Neural progenitor cell (in vitro differentiated cells): ENCODE measurements at regions not wholly inside any gene's neighbourhood (a gene's known extent, or its start where the extent isn't known, plus 50 kb on each side); places are given as distances from the start of the nearest gene placed in this dataset.
A peak's percentile ranks its signal among the peaks of the same experiment; 100 is the strongest.

Experiments used
- DNase-seq: peaks from one replicate; pipeline ENCODE4 v3.0.0-alpha.2; 2016; ENCODE audit warnings: low spot score
- H2AFZ ChIP-seq: fragments of 200-600 bp; sonication (generic); replicated peaks from 2 replicates; pipeline ENCODE4 v1.6.1; 2016; ENCODE audit warnings: antibody characterized with exemption
- H3F3A ChIP-seq: fragments of 200-600 bp; sonication (generic); 2 replicates; pipeline ENCODE4 v1.6.1; 2016; ENCODE audit warnings: antibody characterized with exemption, low read depth
- H3K27ac ChIP-seq: fragments of 200-600 bp; sonication (generic); 2 replicates; pipeline ENCODE4 v1.5.1; 2016; ENCODE audit warnings: mild to moderate bottlenecking
- H3K27me3 ChIP-seq: fragments of 200-600 bp; sonication (generic); 2 replicates; pipeline ENCODE4 v1.6.1; 2016; ENCODE audit warnings: mild to moderate bottlenecking, moderate library complexity
- H3K36me3 ChIP-seq: fragments of 200-600 bp; sonication (generic); 2 replicates; pipeline ENCODE4 v1.5.1; 2016
- H3K4me1 ChIP-seq: fragments of 200-600 bp; sonication (generic); 2 replicates; pipeline ENCODE4 v1.6.1; 2016; ENCODE audit warnings: mixed run types
- H3K4me2 ChIP-seq: fragments of 200-600 bp; sonication (generic); 2 replicates; pipeline ENCODE4 v1.6.1; 2016
- H3K4me3 ChIP-seq: fragments of 200-600 bp; sonication (generic); 2 replicates; pipeline ENCODE4 v1.5.1; 2016
- H3K79me2 ChIP-seq: fragments of 200-600 bp; sonication (generic); 2 replicates; pipeline ENCODE4 v1.6.1; 2016; ENCODE audit warnings: low read depth
- H3K9ac ChIP-seq: fragments of 200-600 bp; sonication (generic); 2 replicates; pipeline ENCODE4 v1.6.1; 2016
- H3K9me3 ChIP-seq: fragments of 200-600 bp; sonication (generic); 2 replicates; pipeline ENCODE4 v1.5.1; 2016; ENCODE audit warnings: low read depth
- H4K20me1 ChIP-seq: fragments of 200-600 bp; sonication (generic); 2 replicates; pipeline ENCODE4 v1.6.1; 2016; ENCODE audit warnings: low read depth
- H3K27ac Mint-ChIP-seq: 3 replicates; pipeline ENCODE4 v1.8.0; 2021; ENCODE audit warnings: mixed read lengths
- H3K27me3 Mint-ChIP-seq: 2 replicates; pipeline ENCODE4 v1.8.0; 2022; ENCODE audit warnings: low read depth, mild to moderate bottlenecking, inconsistent platforms, moderate library complexity, mixed read lengths; ENCODE audit not compliant: insufficient read depth
- H3K36me3 Mint-ChIP-seq: 3 replicates; pipeline ENCODE4 v1.8.0; 2021; ENCODE audit warnings: mixed read lengths
- H3K4me1 Mint-ChIP-seq: 3 replicates; pipeline ENCODE4 v1.8.0; 2021; ENCODE audit warnings: mixed read lengths
- H3K4me3 Mint-ChIP-seq: 3 replicates; pipeline ENCODE4 v1.8.0; 2021; ENCODE audit warnings: mild to moderate bottlenecking, moderate library complexity, mixed read lengths
- H3K9me3 Mint-ChIP-seq: 3 replicates; pipeline ENCODE4 v1.8.0; 2020; ENCODE audit warnings: mixed read lengths
- CTCF ChIP-seq: fragments of 200-600 bp; sonication (generic); IDR thresholded peaks from 2 replicates; pipeline ENCODE4 v1.5.1; 2017; ENCODE audit warnings: antibody characterized with exemption, mild to moderate bottlenecking
- EZH2 ChIP-seq: fragments of 200-600 bp; sonication (generic); IDR thresholded peaks from 2 replicates; pipeline ENCODE4 v1.6.1; 2017; ENCODE audit warnings: antibody characterized with exemption, mild to moderate bottlenecking, moderate library complexity
- EZH2phosphoT487 ChIP-seq: fragments of 200-600 bp; sonication (generic); IDR thresholded peaks from 2 replicates; pipeline ENCODE4 v1.6.1; 2017; ENCODE audit warnings: antibody characterized with exemption

GRCh38 chr9:115277301-115277700 is 159.3 kb upstream of the TNC start:
- peaks cover 30% of the 10 kb centered on the region for H3K4me1 ChIP-seq
- H3K27ac Mint-ChIP-seq, result no peak overlapping the region
- no peaks in the 10 kb centered on the region for H3K79me2 ChIP-seq
- H3K36me3 Mint-ChIP-seq, result no peaks in the 10 kb centered on the region
- peaks cover 21% of the 10 kb centered on the region for H3F3A ChIP-seq
- no peaks in the 10 kb centered on the region for H3K9me3 Mint-ChIP-seq
- no peak for TF ChIP-seq EZH2phosphoT487
- no peak overlapping the region for H2AFZ ChIP-seq
- no peaks in the 10 kb centered on the region for H3K27me3 ChIP-seq
- H3K4me3 ChIP-seq, result no peak overlapping the region
- no peaks in the 10 kb centered on the region for H4K20me1 ChIP-seq
- DNase-seq, result no peak
- H3K9ac ChIP-seq, result no peak overlapping the region
- peak overlapping the region; percentile 90 for H3K27ac ChIP-seq
- H3K9me3 ChIP-seq, result no peaks in the 10 kb centered on the region
- H3K4me3 Mint-ChIP-seq, result no peak overlapping the region
- H3K4me1 Mint-ChIP-seq, result peaks cover 3% of the 10 kb centered on the region
- no peaks in the 10 kb centered on the region for H3K36me3 ChIP-seq
- H3K4me2 ChIP-seq, result no peak overlapping the region
- no peaks in the 10 kb centered on the region for H3K27me3 Mint-ChIP-seq

GRCh38 chr9:115278326-115279035 is 160.5 kb upstream of the TNC start:
- H3K9me3 Mint-ChIP-seq, result no peaks in the 10 kb centered on the region
- TF ChIP-seq CTCF (no peak), EZH2 (no peak), EZH2phosphoT487 (no peak)
- peak overlapping the region; percentile 43 for H3K4me2 ChIP-seq
- no peaks in the 10 kb centered on the region for H4K20me1 ChIP-seq
- H3K4me3 Mint-ChIP-seq, result no peak overlapping the region
- H3K27me3 Mint-ChIP-seq, result peaks cover 2% of the 10 kb centered on the region
- no peaks in the 10 kb centered on the region for H3K9me3 ChIP-seq
- H3K27ac Mint-ChIP-seq, result no peak overlapping the region
- no peak overlapping the region for H3K9ac ChIP-seq
- no peaks in the 10 kb centered on the region for H3K79me2 ChIP-seq
- H3K36me3 Mint-ChIP-seq, result no peaks in the 10 kb centered on the region
- DNase-seq, result peak; percentile 64
- peaks cover 21% of the 10 kb centered on the region for H3F3A ChIP-seq
- no peaks in the 10 kb centered on the region for H3K36me3 ChIP-seq
- H3K4me3 ChIP-seq, result no peak overlapping the region
- H3K4me1 ChIP-seq, result peaks cover 30% of the 10 kb centered on the region
- peak overlapping the region; percentile 5 for H2AFZ ChIP-seq
- peak overlapping the region; percentile 90 for H3K27ac ChIP-seq
- H3K4me1 Mint-ChIP-seq, result peaks cover 6% of the 10 kb centered on the region
- no peaks in the 10 kb centered on the region for H3K27me3 ChIP-seq

- peaks cover 6% of the 10 kb centered on the region for H3K4me1 Mint-ChIP-seq
- Histone ChIP-seq H2AFZ (no peak overlapping the region), H3K36me3 (no peaks in the 10 kb centered on the region), H4K20me1 (no peaks in the 10 kb centered on the region), H3K4me2 (no peak overlapping the region), H3K4me3 (no peak overlapping the region), H3K4me1 (peaks cover 21% of the 10 kb centered on the region), H3K9me3 (no peaks in the 10 kb centered on the region), H3K9ac (no peak overlapping the region), H3K79me2 (no peaks in the 10 kb centered on the region), H3K27me3 (no peaks in the 10 kb centered on the region), H3K27ac (no peak overlapping the region), H3F3A (peaks cover 8% of the 10 kb centered on the region)
- no peak overlapping the region for H3K4me3 Mint-ChIP-seq
- no peak overlapping the region for H3K27ac Mint-ChIP-seq
- TF ChIP-seq CTCF (no peak), EZH2 (no peak), EZH2phosphoT487 (no peak)
- DNase-seq, result no peak
- no peaks in the 10 kb centered on the region for H3K9me3 Mint-ChIP-seq
- peaks cover 2% of the 10 kb centered on the region for H3K27me3 Mint-ChIP-seq
- H3K36me3 Mint-ChIP-seq, result no peaks in the 10 kb centered on the region
Observed at GRCh38 chr9:115283395-115283794, 165.4 kb upstream of the TNC start.

GRCh38 chr9:115285836-115286235 is 167.9 kb upstream of the TNC start:
- H3K79me2 ChIP-seq, result no peaks in the 10 kb centered on the region
- Mint-ChIP-seq H3K4me3 (no peak overlapping the region), H3K27me3 (peaks cover 2% of the 10 kb centered on the region), H3K4me1 (peaks cover 3% of the 10 kb centered on the region), H3K27ac (no peak overlapping the region), H3K9me3 (no peaks in the 10 kb centered on the region), H3K36me3 (no peaks in the 10 kb centered on the region)
- H4K20me1 ChIP-seq, result no peaks in the 10 kb centered on the region
- H3K27ac ChIP-seq, result no peak overlapping the region
- no peak for TF ChIP-seq CTCF
- TF ChIP-seq EZH2phosphoT487, result no peak
- TF ChIP-seq EZH2, result no peak
- H3K4me2 ChIP-seq, result no peak overlapping the region
- H3F3A ChIP-seq, result no peaks in the 10 kb centered on the region
- no peaks in the 10 kb centered on the region for H3K9me3 ChIP-seq
- no peak overlapping the region for H3K9ac ChIP-seq
- no peak for DNase-seq
- H3K27me3 ChIP-seq, result no peaks in the 10 kb centered on the region
- no peak overlapping the region for H3K4me3 ChIP-seq
- peaks cover 5% of the 10 kb centered on the region for H3K4me1 ChIP-seq
- no peaks in the 10 kb centered on the region for H3K36me3 ChIP-seq
- no peak overlapping the region for H2AFZ ChIP-seq
